GM21619 (cell line): ENCODE measurements at regions not wholly inside any gene's neighbourhood (a gene's known extent, or its start where the extent isn't known, plus 50 kb on each side); places are given as distances from the start of the nearest gene placed in this dataset.
"Not testable (repeated sequence)": the region's sequence is repeated elsewhere in the genome, so short reads cannot be mapped to it uniquely, and the experiment has no call there.

ENCODE experiments used
- ATAC-seq: cut with Tn5 transposase; IDR thresholded peaks from one replicate; pipeline ENCODE4 v1.9.1; 2021; ENCODE audit not compliant: unreplicated experiment

DNA sequence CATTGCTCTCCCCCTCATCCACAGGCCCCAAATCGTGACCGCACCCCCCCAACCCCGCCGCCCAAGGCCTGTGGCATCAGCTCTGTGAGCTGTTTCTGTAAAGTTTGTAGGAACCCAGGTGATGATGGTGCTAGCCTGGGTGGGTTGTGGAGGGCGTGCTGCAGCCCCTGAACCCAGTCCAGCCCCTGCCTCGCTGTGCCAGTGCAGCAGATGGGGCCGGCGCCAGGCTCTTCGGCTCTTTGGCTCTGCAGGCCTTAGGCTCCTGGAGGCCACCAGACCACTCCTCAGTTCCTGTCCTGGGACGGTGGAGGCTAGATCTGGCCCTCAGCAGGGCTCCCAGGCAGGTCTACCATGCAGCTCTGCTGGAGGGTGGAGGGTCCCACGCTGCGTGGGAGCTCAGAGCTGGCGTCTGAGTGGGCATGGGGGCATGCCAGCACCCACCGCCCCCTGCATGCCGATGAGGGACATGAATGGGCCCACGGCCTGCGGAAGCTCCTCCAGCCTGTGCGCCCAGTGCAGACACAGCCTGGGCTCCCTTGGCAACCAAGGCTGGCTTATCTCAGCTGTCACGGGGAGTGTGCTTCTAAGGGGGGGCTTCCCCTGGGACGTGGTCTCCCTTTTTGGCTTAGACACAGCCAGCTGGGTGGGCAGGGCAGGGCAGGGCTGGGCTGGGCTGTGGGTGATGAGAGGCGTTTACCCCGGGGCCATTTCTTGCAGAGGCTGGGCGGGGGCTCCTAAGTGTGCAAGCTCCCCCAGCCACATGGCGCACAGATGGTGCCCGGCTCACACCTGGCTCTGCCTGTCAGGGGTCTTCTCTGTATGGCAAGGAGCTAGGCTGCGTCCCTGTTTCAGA is 1187.6 kb downstream of the BRD1 start:
- no peak for ATAC-seq

DNA sequence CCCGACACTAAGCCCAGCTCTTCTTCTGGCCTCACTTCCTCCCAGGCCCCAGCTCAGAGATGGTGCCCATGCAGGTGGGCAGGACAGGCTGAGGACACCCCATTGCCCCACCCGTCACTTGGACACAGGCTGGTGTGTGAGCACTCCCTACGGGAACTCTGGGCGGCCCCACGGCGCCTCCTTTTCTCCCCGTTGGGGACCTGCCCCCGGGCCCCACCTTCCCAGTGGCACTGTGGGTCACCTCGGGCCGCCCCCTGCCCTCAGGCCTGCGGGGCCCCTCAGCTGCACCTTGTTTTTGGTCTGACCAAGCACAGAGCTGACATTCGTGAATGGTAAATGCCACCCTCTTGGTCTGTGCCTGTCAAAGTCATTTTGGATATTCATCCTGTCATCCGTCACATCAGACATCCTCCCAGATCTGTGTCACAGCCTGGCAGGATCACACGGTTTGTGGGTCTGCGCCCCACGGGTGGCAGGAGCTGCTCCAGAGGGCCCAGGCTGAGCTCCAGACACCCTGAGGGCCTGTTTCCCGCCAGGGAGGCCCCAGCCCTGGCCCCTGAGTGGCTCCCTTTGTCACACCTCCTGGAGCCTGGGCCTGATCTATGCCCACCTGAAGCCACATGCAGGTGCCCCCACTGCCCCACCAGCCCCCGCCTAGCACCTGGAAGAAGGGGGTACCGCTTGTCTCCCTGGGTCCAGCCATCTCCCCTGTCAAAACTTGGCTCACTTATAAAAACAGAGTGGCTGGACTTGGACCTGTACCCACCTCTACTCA is 1188.5 kb downstream of the BRD1 start:
- no peak for ATAC-seq

DNA sequence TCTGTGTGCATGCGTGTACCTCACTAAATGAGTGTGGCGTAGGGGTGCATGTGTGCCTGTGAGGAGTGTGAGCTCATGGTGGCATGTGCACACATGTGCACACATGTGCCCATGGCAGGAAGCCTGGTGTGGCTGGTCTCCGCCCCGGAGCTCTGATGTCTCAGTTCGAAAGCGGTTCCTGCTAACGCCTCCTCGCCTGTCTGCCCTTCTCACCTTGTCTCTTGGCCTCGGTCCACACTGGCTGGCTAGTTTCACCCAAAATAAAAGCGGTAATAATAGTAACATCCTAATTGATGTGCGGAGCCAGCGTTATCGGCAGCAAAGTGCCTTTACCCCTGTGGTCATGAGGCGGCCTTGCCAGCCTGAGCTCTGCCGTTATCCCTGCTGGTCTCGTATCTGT is 1190.4 kb downstream of the BRD1 start:
- no peak for ATAC-seq

DNA sequence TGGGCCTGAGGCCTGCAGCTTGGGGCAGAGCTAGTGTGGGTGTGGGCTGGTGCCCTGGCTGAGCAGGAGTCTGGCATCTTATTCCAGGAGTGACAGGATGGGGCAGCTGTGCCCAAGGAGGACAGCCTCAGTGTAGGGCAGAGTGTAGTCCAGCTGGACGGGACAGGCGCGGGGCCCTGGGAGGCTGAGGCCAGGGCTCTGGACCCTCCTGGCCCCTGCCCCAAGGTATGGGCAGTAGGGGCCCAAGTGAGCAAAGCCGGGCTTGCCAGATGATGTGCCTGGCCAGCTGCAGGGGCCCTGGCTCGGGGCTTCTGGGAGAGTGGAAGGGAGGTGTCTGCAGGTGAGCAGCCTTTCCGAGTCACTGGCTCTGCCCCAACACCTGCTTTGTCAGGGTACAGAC is 1190.9 kb downstream of the BRD1 start:
- no peak for ATAC-seq

DNA sequence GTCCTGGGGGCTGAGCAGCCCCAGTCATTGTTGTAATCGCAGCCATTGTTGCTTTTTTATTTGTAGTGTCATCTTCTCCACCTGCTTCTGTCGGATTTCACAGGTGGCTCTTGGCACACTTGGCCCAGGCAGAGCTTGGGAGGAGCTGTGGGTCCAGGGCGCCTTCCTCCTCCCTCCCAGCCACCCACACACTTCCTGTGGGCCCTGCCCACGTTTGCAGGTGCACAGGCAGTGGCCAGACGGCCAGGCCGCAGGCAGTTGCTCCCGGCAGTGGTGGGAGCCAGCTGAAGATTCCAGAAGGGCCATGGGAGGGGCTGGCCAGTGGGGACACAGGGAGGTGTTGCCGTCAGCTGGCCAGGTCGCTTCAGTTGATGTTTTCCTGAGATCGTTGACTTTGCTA is 1191.9 kb downstream of the BRD1 start:
- ATAC-seq, result no peak

DNA sequence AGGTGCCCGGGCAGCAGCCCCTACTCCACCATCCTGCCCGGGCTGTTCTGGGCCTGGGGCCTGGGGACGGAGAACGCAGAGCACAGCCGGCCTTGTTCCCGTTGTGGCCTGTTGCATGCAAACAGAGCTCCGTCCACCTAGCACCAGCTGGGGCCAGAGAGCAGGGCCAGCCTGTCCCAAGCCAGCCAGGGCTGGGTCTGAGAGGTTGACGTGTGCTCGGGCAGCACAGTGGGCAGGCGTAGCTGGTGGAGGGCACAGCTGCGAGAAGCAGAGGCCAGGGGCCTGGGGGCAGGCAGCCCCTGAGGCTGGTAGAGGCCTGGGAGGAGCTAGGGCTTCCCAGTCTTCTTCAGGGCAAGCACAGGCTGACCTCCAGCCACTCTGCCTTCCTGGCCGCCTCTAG is 1192.6 kb downstream of the BRD1 start:
- ATAC-seq, result no peak

DNA sequence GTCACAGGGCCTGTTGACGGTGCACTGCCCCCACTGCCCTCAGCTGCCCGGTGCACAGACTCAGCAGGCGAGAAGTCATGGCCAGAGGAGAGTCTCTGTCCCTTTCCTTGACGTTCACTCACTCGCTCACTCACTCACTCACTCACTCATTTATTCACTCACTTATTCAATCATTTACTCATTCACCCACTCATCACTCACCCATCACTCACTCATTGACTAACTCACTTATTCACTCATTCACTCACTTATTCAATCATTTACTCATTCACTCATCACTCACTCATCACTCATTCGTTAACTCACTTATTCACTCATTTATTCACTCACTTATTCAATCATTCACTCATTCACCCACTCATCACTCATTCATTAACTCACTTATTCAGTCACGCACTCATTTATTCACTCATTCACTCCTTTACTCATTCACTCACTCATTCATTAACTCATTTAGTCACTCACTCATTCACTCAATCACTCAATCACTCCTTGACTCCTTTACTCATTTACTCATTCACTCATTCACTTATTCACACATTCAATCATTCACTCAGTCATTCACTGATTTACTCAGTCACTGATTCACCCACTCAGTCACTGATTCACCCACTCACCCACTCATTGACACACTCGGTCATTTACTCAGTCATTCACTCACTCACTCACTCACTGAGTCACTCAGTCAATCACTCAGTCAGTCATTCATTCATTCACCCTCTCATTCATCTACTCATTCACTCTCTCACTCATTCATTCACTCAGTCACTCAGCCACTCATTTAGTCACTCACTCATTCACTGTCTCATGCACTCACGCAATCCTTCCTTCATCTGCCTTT is 1193.5 kb downstream of the BRD1 start:
- ATAC-seq, result no peak

DNA sequence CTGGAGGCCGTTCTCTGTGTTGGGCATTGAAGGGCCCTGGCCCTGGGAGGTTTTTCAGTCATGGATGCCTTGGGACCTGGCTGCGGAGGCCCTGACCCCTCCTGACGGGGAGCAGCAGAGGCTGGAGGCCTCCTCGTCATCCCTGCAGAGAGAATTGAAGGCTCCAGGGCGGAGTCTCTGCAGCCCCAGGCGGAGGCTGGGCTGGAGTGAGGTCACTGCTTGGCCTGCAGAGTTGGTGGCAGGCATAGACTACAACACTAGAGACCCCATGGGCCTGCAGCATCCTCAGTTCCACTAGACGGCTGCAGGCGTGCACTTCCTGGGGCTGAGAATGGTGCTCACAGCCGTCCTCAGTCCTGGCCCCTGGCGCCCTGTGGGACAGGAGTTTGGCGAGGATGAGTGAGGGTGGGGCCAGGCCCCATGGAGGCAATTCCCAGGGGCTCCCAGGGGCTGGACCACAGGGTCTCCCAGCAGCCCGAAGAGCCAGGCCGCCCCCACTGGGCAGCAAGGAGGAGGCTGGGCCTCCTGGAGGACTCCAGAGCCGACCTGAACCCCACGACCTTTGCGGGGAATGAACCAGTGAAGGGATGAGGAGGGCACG is 1194.9 kb downstream of the BRD1 start:
- ATAC-seq, result no peak

DNA sequence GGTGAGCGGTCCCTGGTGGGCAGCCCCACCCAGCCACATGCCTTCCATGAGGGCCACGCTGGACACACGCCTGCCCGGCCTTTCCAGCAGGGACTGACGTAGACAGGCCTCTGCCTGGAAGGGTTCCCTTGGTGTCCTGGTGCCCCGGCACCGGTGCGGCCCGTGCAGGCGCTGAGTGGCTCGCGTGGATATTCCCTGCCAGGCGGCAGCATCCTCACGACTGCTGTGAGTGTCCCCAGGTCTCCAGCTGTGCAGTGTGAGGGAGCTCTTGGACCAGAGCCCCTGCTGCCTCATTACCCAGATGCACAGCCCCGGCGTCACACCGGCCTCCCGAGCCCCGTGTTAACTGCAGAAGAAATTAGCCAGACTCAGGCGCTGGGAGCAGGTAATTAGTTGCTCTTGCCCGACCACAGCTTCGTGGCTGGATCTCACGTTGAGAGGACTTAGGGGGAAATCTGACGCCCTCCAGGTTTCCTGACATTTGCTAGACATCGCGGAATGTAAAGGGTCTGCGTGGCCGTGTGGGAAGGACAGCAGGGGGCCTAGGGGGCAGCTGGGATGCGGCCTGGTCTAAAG is 1196.3 kb downstream of the BRD1 start:
- ATAC-seq, result no peak

DNA sequence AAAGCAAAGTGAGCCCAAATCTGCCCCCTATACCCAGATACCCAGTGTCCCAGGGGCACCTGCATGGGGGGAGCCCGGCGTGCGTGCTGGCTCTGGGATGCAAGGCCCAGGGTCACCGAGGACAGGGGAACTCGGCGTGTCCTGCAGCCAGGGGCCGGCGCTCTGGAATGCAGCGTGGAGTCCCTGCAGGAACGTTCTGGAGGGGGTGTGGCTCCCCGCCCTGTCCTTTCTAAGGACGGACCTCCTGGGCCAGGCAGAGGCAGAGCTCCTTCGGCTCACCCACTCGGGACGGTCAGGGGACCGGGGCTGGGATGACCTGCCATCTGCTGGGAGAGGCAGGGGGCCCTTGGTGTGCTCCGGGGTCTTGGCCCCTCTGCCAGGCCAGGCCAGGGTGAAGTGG is 1196.8 kb downstream of the BRD1 start:
- no peak for ATAC-seq

DNA sequence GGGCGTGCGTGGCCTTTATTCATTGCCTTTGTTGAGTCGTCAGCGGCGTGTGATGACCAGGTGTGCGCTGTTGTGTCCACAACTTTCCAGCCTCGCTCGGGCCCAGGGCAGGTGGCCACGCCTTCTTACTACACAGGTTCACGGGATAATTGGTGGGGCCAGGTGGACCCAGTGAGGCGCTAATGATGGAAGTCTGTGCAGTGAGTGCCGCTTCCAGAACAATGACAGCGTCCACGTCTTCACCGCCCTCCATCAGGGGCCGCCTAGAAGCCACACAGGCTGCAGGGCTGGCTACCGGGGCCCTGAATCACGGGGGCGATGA is 1197.3 kb downstream of the BRD1 start:
- ATAC-seq, result no peak

DNA sequence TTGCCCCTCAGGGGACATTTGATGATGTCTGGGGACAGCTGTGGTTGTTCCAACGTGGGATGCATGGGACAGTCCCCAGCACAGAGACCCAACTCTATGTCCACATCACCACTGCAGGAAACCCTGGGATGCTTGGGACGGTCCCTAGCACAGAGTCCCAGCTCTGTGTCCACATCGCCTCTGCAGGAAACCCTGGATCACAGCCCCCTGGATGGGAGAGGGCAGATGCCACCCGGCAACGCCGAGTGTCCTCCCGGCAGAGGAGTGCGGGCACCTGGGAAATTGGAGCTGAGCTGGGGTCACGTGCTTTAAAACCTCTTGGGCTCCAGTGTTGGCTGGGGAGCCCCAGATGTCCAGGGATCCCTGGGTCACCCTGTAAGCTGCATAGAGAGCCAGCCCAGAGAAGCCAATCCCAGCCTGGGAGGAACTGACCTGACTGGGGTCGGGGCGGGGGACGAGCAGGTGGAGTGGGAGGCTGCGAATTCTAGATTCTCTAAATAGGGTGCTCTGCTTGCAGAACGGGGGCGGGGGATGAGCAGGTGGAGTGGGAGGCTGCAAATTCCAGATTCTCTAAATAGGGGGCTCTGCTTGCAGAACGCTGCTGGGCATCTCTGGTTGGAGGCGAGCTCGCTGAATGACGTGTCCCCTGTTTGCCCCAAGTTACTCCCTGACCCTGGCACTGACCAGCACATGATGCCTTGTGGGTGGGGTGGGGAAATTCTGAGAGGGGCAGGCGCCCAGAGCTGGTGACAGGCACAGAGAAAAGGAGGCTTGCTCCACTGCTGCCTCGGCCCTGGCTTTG is 1197.8 kb downstream of the BRD1 start:
- no peak for ATAC-seq

DNA sequence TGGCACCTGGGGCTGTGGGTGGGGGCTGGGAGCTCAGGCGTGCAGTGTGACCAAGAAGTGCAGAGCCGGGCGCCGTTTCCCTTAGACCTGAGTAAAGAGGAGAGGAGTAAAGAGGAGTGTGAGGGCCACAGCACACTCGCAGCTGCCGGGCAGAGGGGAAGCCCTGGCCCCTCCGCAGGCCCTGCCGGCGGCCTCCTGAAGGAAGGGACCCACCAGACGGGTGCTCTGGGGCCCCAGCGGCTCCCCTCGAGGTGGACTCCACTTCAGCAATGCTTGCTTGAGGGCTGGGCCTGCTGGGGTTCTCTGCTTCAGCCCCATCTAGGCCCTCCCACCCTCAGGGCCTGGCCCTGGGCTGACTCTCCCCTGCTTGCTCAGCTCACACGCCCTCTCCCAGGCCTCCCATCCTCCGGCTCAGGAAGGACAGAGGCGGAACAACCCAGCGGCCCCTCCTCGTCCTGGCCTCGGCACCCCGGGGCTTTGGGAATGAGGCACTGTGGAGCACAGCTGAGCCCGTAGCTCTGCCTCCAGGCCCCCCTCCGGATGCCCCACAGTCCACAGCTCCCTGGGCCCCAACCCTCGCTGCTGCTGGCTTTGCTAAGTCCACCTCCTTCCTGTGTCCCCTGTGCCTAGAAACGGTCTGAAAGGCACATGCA is 1198.7 kb downstream of the BRD1 start:
- ATAC-seq, result no peak

DNA sequence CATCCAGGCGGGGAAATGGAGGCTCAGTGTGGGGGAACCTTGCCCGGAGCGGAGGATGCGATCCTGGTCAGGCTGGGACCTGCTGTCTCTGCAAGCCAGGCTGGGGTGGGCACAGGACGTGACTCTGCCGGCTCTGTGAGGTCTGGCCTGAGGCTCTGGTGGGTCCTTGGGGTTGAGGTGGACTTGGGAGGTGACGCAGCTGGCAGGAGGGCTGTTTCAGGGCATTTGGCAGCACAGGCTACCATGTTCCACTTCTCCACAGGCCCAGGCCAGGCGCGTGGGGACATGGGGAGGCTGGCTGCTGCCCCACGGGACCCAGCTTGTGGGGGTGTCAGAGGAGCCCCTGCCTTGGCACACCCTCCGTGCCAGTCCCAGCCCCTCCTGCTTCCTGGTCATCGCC is 1199.7 kb downstream of the BRD1 start:
- ATAC-seq, result no peak

DNA sequence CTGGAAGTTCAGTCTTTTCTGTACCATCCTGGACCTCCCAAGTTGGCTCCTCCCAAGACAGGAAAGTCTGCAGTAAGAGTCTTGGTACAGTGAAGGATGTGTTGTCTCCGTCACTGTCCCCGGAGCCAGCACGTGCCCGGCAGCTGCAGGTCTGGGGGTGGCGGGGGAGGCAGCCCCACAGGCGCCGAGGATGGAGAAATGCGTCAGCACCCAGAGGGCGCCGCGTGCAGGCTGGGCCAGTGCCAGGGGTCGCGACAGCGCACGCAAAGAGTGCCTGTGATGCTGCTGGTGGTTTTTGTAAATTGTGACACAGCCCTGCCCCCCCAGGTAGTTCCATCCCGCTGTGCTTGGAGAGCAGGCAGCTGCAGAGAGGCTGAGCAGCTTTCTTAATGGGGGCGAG is 1200.5 kb downstream of the BRD1 start:
- no peak for ATAC-seq

DNA sequence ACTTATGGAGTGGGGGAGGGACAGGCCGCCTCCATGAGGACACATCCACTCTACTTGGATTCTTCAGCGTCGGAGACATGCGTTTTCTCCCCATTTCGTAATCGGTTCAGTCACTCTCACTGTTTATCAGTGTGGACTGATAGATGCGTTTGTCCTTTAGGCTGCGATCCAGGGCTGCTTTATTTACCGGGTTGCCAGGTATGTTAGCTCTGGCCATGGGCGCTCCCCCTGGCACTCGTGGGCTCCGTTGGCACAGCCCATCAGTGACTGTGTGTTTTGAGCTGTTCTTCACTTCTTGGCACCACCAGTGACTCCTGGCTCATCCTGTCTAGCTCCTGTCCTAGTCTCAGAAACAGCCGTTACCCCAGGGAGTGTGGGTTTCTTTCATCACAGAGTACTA is 1203.3 kb downstream of the BRD1 start:
- ATAC-seq, result no peak

DNA sequence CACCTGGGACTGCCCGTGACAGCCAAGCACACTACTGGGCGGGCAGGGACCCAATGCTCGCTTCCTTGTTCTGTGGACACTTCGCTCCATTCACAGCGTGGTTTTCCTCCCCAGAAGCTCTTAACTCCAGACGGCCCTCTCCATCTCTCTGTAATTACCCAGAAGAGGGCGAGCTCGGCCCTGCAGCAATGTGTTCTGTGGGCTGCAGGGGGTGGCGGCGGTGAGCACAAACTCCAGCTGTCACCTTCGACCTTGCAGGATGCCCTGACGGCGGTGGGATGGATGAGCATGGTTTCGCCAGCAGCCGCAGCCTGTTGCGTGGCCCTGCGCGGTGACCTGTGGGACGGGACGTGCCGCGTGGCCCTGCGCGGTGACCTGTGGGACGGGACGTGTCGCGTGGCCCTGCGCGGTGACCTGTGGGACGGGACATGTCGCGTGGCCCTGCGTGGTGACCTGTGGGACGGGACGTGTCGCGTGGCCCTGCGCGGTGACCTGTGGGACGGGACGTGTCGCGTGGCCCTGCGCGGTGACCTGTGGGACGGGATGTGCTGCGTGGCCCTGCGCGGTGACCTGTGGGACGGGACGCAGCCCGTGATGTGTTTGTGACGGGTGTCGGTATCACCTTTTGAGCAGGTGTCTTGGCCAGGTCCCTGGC is 1204.7 kb downstream of the BRD1 start:
- ATAC-seq, result no peak

DNA sequence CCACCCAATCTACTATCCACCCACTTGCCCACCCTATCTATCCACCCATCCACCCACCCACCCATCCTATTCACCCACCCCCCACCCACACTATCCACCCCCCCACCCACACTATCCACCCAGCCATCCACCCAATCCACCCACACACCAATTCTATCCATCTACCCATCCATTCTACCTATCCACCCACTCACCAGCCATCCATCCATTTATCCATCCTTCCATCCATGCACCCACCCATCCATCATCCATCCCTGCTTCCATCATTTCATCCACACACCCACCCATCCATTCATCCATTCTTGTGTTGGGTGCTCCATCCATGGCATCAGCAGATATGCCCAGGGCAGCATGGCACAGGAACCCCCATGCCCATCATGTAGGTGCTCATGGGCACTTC is 1206.6 kb downstream of the BRD1 start:
- no peak for ATAC-seq

DNA sequence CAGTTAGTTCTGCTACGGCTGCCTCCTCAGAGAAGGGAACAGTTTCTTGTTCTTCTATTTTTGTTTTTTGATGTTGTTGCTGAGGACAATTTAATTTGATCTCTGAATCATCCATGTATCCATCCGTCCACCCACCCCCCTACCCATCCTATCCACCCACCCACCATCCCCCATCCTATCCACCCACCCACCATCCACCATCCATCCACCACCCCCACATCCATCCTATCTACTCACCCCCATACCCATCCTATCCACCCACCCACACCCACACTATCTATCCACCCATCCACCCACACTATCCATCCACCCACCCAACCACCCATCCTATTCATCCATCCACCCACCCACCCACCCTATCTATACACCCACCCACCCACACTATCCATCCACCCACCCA is 1207.2 kb downstream of the BRD1 start:
- ATAC-seq, result not testable (repeated sequence)
